GM13976 (cell line): ENCODE measurements at regions not wholly inside any gene's neighbourhood (a gene's known extent, or its start where the extent isn't known, plus 50 kb on each side); places are given as distances from the start of the nearest gene placed in this dataset.

Experiments used
- DNase-seq: peaks from one replicate; pipeline ENCODE4 v3.0.0; 2012; ENCODE audit warnings: low spot score
- in situ Hi-C: fragments of 300-500 bp; cut with MboI; formaldehyde crosslinking; loops from one replicate; pipeline ENCODE4 v1.12.0; 2022; ENCODE audit warnings: low sequenced_read_pairs, mixed read lengths, inconsistent platforms; ENCODE audit not compliant: unreplicated experiment
- TF ChIP-seq, protein P1 (sequence below): IDR thresholded peaks from 2 replicates; pipeline ENCODE4 v1.5.1; 2012; ENCODE audit warnings: borderline replicate concordance, mild to moderate bottlenecking; ENCODE audit not compliant: insufficient read depth; ENCODE audit errors: extremely low read depth, missing control alignments, control extremely low read depth

DNA sequence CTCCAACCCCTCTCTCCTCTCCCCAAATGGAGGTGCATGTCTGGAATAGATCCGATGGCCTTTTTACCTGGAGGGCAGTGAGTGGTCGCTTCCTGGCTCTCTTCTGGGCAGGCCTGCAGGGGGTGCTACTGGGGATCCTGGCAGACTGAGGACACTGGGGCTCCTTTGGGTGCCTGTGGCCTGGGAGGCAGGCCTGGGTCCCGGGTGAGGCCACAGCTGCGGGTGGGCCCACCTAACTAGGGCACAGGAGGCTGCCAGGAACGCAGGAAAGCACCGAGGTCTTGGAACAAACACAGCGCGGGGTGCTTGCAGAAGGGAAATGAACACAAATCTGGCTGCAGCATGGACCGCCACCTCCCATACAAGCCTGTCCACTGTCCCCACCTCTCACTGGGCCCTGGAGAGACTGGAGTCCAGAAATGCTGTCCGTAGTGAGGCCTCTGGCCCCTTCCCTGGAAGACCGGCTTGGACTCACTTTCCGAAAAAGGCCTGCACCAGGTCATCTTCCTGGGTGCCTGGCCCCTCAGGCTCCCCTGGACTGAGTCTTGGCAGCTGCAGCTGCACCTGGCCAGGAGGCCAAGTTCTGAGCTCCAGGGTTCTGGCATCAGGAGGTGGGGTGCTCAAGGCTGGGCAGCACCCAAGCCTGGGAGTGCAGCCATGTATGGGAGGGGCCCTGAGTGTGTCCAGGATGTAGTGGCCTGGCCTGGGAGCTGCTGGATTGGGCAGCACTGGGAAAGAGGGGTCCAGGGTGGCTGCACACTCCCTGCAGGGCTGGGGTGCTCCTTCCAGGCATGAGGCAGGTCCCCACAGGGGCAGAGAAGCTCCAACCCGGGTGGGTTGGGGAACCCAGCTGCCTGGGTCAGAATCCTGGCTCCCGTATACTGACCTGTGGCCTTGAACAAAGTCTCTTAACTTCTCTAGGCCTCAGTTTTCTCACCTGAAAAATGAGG lies 195.1 kb downstream of the IRF8 start:
- TF ChIP-seq, protein P1, sequence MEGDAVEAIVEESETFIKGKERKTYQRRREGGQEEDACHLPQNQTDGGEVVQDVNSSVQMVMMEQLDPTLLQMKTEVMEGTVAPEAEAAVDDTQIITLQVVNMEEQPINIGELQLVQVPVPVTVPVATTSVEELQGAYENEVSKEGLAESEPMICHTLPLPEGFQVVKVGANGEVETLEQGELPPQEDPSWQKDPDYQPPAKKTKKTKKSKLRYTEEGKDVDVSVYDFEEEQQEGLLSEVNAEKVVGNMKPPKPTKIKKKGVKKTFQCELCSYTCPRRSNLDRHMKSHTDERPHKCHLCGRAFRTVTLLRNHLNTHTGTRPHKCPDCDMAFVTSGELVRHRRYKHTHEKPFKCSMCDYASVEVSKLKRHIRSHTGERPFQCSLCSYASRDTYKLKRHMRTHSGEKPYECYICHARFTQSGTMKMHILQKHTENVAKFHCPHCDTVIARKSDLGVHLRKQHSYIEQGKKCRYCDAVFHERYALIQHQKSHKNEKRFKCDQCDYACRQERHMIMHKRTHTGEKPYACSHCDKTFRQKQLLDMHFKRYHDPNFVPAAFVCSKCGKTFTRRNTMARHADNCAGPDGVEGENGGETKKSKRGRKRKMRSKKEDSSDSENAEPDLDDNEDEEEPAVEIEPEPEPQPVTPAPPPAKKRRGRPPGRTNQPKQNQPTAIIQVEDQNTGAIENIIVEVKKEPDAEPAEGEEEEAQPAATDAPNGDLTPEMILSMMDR = no peak
- in situ Hi-C loops = loop anchor here (25.0 kb wide), 1 partner anchor 418 kb away; the partner anchor contains the start of gene FOXF1

DNA sequence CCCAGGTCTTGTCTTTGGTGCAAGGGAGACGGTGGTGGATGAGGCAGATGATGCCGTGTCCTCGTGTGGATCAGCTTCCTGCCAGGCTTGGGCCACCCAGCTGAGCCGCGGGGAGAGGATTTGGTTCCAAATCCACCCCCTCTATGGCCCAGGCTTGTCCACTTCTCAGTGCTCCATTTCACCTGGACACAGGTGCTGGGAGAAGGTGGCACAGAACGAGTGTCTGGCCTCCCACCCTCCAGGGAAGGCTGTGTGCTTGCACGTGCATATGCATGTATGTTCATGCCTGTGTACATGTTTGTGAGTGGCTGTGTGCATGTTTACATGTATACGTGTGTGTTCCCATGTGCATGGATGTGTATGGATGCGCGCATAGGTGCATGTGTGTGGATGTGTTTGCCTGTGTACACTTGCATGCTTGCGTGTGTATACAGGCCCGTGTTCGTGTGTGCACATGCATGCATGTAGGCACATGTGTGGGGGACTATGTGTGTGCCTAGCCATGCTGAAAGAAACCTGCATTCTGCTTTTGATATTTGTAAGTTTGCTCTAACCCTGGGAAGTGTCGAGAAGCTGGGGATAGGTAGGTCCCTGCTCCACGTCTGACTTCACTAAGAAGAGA lies 196.3 kb downstream of the IRF8 start:
- no peak for DNase-seq
- TF ChIP-seq, protein P1 = no peak
- in situ Hi-C loops = loop anchor here (25.0 kb wide), 1 partner anchor 417 kb away; the partner anchor contains the start of gene FOXF1

More for the DNA sequence above, 195.1 kb downstream of the IRF8 start:
- DNase-seq = no peak

DNA sequence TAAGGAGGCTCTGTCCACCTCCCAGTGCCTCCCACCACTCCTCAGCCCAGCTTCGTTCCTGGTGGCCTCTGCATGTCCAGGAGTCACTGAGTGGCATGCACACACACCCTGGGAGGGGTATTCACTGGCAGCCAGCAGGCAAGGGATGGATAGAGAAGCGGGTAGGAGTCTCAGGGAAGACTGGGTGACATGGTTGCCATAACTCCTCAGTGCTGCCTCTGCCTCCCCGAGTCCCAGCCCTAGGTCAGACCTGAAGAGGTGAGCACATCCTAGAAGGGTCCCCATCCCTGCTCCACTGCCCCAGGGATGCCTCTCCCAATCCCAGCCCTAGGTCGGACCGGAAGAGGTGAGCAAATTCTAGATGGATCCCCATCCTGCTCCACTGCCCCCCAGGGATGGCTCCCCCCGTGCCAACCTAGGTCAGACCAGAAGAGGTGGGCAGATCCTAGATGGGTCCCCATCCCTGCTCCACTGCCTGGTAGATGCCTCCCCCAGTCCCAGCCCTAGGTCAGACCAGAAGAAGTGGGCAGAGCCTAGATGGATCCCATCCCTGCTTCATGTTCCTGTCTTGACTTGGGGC lies 197.0 kb downstream of the IRF8 start:
- in situ Hi-C loops = loop anchor here (25.0 kb wide), 1 partner anchor 416 kb away; the partner anchor contains the start of gene FOXF1
- DNase-seq = no peak
- TF ChIP-seq, protein P1 = no peak

DNA sequence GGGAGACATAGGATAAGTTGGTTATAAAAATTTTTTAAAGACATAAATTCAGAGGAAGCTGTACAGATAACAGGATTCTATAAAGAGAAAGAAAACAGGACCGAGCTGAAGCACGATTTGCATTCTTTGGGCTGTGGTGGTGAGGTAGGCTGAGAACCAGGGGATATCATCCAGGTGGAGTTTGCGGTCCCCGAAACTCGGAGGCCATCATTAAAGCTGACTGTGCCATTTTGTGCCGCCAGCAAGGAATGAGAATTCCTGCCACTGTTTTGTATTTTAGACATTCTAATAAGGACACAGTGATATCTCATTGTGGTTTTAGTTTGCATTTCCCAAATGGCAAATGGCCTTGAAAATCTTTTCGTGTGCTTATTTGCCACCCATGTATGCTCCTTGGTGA lies 197.9 kb downstream of the IRF8 start:
- TF ChIP-seq, protein P1 = no peak
- in situ Hi-C loops = loop anchor here (25.0 kb wide), 1 partner anchor 415 kb away; the partner anchor contains the start of gene FOXF1

DNA sequence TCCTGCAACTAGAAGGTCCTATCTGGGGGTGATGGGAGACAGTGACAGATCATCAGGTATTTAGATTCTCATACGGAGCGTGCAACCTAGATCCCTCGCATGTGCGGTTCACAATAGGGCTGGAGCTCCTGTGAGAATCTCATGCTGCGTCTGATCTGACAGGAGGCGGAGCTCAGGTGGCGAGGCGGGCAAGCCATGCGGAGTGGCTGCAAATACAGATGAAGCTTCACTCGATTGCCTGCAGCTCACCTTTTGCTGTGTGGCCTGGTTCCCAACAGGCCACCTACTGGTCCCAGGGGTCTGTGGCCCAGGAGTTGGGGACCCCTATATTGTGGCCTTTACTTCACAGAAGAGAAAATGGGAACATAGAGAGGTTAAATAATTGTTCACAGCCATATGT lies 200.4 kb downstream of the IRF8 start:
- TF ChIP-seq, protein P1 = no peak
- DNase-seq = no peak
- in situ Hi-C loops = loop anchor here (25.0 kb wide), 1 partner anchor 413 kb away; the partner anchor contains the start of gene FOXF1

More for the DNA sequence above, 197.9 kb downstream of the IRF8 start:
- DNase-seq = no peak
